SU-DHL-6 (cell line): ENCODE measurements at regions not wholly inside any gene's neighbourhood (a gene's known extent, or its start where the extent isn't known, plus 50 kb on each side); places are given as distances from the start of the nearest gene placed in this dataset.
A peak's percentile ranks its signal among the peaks of the same experiment; 100 is the strongest.

ENCODE experiments used
- H2AFZ ChIP-seq: fragments of 200-600 bp; sonication (generic); 2 replicates; pipeline ENCODE4 v1.6.1; 2014; ENCODE audit warnings: low read depth, mild to moderate bottlenecking, moderate library complexity, mixed read lengths, antibody characterized with exemption, low read length; ENCODE audit not compliant: severe bottlenecking
- H3F3A ChIP-seq: fragments of 200-600 bp; shearing (Covaris generic); 2 replicates; pipeline ENCODE4 v1.6.0; 2016; ENCODE audit warnings: antibody characterized with exemption, mild to moderate bottlenecking; ENCODE audit not compliant: insufficient read depth
- H3K27ac ChIP-seq: fragments of 200-600 bp; sonication (generic); 2 replicates; pipeline ENCODE4 v1.5.1; 2016; ENCODE audit warnings: low read depth, mild to moderate bottlenecking, low read length, moderate library complexity, mixed read lengths
- H3K27me3 ChIP-seq: fragments of 200-600 bp; sonication (generic), shearing (Covaris generic); 2 replicates; pipeline ENCODE4 v1.6.0; 2014; ENCODE audit warnings: mild to moderate bottlenecking, low read length
- H3K36me3 ChIP-seq: fragments of 200-600 bp; sonication (generic); 2 replicates; pipeline ENCODE4 v1.6.1; 2014; ENCODE audit warnings: mild to moderate bottlenecking, low read length, mixed read lengths
- H3K4me2 ChIP-seq: fragments of 300-600, 200-600 bp; shearing (Covaris generic), sonication (generic); 2 replicates; pipeline ENCODE4 v1.6.0; 2014; ENCODE audit warnings: low read length, low read depth, mild to moderate bottlenecking; ENCODE audit not compliant: poor library complexity, severe bottlenecking
- H3K4me3 ChIP-seq: fragments of 200-600 bp; sonication (generic); 2 replicates; pipeline ENCODE4 v1.5.1; 2014; ENCODE audit warnings: antibody characterized with exemption, low read length, mild to moderate bottlenecking, mixed read lengths; ENCODE audit not compliant: insufficient read depth, poor library complexity, severe bottlenecking
- H3K79me2 ChIP-seq: fragments of 200-600 bp; sonication (generic); 2 replicates; pipeline ENCODE4 v1.6.1; 2014; ENCODE audit warnings: mild to moderate bottlenecking, low read length, moderate library complexity; ENCODE audit not compliant: insufficient read depth
- H3K9ac ChIP-seq: fragments of 200-600 bp; sonication (generic); 2 replicates; pipeline ENCODE4 v1.7.0; 2014; ENCODE audit warnings: mild to moderate bottlenecking, low read length
- H3K9me2 ChIP-seq: fragments of 200-600 bp; sonication (generic); replicated peaks from 2 replicates; pipeline ENCODE4 v1.6.1; 2014; ENCODE audit warnings: low read length; ENCODE audit not compliant: insufficient read depth
- H3K9me3 ChIP-seq: fragments of 200-600 bp; sonication (generic); 2 replicates; pipeline ENCODE4 v1.6.1; 2014; ENCODE audit warnings: low read length, mixed read lengths; ENCODE audit not compliant: insufficient read depth
- H4K20me1 ChIP-seq: fragments of 200-600 bp; sonication (generic); 2 replicates; pipeline ENCODE4 v1.6.1; 2014; ENCODE audit warnings: low read depth, mild to moderate bottlenecking, antibody characterized with exemption, low read length, moderate library complexity, mixed read lengths
- EZH2phosphoT487 ChIP-seq: fragments of 200-600 bp; sonication (generic), shearing (Covaris generic); conservative IDR thresholded peaks from 2 replicates; pipeline ENCODE4 v1.6.1; 2018; ENCODE audit warnings: mild to moderate bottlenecking, antibody characterized with exemption, low read length, moderate library complexity, mixed read lengths
- TF ChIP-seq, protein P1 (sequence below): fragments of 200-600 bp; sonication (generic); IDR thresholded peaks from one replicate; pipeline ENCODE4 v1.5.1; 2017; ENCODE audit warnings: antibody characterized with exemption, mild to moderate bottlenecking, low read length, moderate library complexity; ENCODE audit not compliant: insufficient read depth, poor library complexity, severe bottlenecking

DNA sequence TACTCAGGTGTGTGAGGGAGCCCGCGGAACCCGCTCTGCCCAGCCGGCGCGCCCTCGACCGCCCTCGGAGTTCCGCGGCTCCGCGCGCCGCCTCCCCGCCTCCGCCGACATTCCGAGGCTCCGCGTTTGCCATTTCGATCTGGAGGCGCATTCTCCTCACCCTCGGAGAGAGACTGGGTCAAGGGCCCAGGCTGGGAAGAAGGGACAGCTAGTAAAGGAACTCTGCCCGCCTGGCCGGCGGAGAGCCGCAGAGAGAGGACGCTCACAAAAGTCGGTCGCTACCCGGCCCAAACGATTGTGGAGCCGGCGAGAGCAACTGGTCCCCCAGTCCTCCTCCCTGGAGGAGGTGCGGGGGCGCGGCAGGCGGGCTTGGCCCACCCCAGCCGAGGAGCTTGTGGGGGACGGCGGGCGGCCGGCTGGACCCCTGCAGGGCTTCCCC lies 74.5 kb upstream of the LEP start:
- H3F3A ChIP-seq: no peaks in the 10 kb centered on the region
- H3K4me3 ChIP-seq: no peak overlapping the region
- no peak for TF ChIP-seq EZH2phosphoT487
- TF ChIP-seq, protein P1, sequence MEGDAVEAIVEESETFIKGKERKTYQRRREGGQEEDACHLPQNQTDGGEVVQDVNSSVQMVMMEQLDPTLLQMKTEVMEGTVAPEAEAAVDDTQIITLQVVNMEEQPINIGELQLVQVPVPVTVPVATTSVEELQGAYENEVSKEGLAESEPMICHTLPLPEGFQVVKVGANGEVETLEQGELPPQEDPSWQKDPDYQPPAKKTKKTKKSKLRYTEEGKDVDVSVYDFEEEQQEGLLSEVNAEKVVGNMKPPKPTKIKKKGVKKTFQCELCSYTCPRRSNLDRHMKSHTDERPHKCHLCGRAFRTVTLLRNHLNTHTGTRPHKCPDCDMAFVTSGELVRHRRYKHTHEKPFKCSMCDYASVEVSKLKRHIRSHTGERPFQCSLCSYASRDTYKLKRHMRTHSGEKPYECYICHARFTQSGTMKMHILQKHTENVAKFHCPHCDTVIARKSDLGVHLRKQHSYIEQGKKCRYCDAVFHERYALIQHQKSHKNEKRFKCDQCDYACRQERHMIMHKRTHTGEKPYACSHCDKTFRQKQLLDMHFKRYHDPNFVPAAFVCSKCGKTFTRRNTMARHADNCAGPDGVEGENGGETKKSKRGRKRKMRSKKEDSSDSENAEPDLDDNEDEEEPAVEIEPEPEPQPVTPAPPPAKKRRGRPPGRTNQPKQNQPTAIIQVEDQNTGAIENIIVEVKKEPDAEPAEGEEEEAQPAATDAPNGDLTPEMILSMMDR: no peak
- no peaks in the 10 kb centered on the region for H3K36me3 ChIP-seq
- no peaks in the 10 kb centered on the region for H3K9me2 ChIP-seq
- no peak overlapping the region for H2AFZ ChIP-seq
- H3K79me2 ChIP-seq: no peaks in the 10 kb centered on the region
- H3K4me2 ChIP-seq: peak overlapping the region; percentile 39
- H3K9me3 ChIP-seq: no peaks in the 10 kb centered on the region
- H4K20me1 ChIP-seq: no peaks in the 10 kb centered on the region
- H3K27me3 ChIP-seq: no peaks in the 10 kb centered on the region
- H3K9ac ChIP-seq: no peak overlapping the region
- H3K27ac ChIP-seq: no peak overlapping the region

DNA sequence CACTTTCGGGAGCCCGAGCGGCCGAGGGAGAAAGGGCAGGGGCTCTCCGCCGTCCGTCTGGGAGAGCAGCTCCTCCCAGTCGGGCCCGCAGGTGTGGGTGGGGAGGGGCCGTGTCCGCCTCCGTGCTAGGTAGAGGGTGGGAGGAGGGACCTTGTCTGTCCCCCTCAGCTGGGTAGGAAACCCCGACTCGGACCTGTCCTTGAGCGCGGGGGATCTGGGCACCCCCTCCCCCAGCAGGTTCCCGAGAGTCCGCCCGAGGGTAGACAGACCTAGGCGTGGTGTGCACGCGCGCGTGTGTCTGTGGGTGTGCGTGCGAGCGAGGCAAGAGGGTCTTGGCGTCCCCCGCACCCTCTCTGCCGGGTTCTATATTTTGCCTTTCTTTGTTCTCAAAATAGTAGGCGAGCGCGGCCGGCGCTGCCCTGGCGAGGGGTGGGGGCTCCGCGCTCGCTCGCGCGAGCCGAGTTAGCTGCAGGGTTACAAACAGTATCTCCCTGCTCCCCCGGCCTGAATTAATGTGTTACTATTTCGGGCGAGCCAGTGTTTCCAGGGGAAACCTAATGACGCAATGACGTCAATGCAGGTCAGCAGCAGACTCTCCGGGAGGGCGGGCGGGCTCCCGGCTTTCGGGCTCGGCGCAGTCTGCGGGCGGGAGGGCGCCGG lies 73.9 kb upstream of the LEP start:
- Histone ChIP-seq H3K27ac (no peak overlapping the region), H3K36me3 (no peaks in the 10 kb centered on the region), H3K4me3 (no peak overlapping the region), H4K20me1 (no peaks in the 10 kb centered on the region), H3K9ac (no peak overlapping the region), H3K9me2 (no peaks in the 10 kb centered on the region), H3K27me3 (no peaks in the 10 kb centered on the region), H3K9me3 (no peaks in the 10 kb centered on the region), H3F3A (no peaks in the 10 kb centered on the region), H3K4me2 (peak overlapping the region; percentile 39), H3K79me2 (no peaks in the 10 kb centered on the region), H2AFZ (no peak overlapping the region)
- TF ChIP-seq, protein P1: no peak
- TF ChIP-seq EZH2phosphoT487: no peak

DNA sequence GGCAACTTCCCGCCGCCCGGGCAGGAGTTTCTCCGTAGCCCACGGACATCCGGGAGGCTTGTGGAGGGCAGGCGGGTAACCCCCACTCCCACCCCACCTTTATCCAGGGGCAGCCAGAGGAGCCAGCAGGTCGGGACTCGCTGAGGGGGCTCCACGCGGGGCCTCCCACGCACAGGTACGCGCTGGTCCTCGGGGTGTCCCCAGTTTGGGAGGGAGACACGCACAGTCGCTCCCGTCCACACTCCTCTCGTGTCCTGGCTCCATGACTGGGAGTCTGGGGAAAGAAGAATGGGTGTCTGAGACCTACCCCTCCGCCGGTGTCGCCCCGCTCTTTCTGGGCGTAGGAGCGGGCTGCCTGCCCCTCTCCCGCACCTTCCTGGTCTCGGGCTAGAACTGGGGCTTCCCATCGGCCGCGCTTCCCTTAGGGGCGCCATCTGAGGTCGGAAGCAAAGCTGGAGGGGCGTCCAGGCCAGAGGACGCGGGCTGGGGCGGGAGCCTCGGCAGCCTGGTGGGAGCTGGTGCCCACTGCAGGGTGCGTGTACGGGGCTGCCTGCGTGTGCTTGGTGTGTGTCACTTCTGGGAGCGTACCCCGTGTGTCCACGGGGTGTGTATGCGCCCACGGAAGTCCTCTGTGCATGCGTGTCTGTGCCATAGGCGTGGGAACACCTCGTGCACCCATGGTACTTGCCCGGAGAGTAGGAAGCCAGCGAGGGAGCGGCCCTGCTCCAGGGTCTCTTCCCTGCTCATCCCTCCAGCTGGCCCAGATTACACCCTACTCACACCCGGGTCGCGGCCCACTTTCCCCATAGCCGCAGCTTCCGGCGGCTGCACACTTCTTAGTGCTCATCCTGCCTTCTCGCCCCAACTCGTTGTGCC lies 73.0 kb upstream of the LEP start:
- H3K4me3 ChIP-seq: no peak overlapping the region

More for the DNA sequence above, 73.0 kb upstream of the LEP start:
- Histone ChIP-seq H3K36me3 (no peaks in the 10 kb centered on the region), H3K79me2 (no peaks in the 10 kb centered on the region), H3F3A (no peaks in the 10 kb centered on the region), H3K9ac (no peak overlapping the region), H3K4me2 (no peak overlapping the region), H3K27ac (no peak overlapping the region), H4K20me1 (no peaks in the 10 kb centered on the region), H3K9me2 (no peaks in the 10 kb centered on the region), H3K9me3 (no peaks in the 10 kb centered on the region), H3K27me3 (no peaks in the 10 kb centered on the region), H2AFZ (no peak overlapping the region)
- TF ChIP-seq EZH2phosphoT487: no peak
- TF ChIP-seq, protein P1: no peak
